22Rv1 (cell line): ENCODE measurements at regions not wholly inside any gene's neighbourhood (a gene's known extent, or its start where the extent isn't known, plus 50 kb on each side); places are given as distances from the start of the nearest gene placed in this dataset.

Experiments used
- H3K27ac ChIP-seq: fragments of 450-650 bp; 2 replicates; pipeline ENCODE4 v1.5.1; 2017
- ZFX ChIP-seq: fragments of 450-650 bp; IDR thresholded peaks from 2 replicates; pipeline ENCODE4 v1.6.1; 2017; ENCODE audit warnings: antibody characterized with exemption, borderline replicate concordance
- TF ChIP-seq, protein P1 (sequence below): fragments of 450-650 bp; IDR thresholded peaks from 2 replicates; pipeline ENCODE4 v1.5.1; 2017; ENCODE audit warnings: mild to moderate bottlenecking

DNA sequence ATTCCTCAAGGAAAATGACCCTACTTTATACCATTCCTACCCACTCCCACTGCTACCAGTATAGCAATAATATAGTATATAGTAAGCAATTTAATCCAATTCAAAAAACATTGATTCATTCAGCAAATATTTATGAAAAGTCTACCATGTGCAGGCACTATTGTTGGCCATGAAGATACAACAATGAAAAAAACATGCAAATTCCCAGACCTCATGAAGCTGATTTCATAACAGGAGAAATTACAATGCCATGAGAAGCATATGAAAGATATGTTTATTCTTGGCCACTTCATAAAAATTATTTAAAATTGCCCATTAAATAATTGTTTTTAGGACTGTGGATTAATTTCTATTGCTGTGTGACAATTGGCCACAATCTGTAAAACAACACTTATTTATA is 315.8 kb upstream of the COL8A1 start:
- no peak overlapping the region for H3K27ac ChIP-seq
- TF ChIP-seq ZFX, result no peak
- TF ChIP-seq, protein P1, sequence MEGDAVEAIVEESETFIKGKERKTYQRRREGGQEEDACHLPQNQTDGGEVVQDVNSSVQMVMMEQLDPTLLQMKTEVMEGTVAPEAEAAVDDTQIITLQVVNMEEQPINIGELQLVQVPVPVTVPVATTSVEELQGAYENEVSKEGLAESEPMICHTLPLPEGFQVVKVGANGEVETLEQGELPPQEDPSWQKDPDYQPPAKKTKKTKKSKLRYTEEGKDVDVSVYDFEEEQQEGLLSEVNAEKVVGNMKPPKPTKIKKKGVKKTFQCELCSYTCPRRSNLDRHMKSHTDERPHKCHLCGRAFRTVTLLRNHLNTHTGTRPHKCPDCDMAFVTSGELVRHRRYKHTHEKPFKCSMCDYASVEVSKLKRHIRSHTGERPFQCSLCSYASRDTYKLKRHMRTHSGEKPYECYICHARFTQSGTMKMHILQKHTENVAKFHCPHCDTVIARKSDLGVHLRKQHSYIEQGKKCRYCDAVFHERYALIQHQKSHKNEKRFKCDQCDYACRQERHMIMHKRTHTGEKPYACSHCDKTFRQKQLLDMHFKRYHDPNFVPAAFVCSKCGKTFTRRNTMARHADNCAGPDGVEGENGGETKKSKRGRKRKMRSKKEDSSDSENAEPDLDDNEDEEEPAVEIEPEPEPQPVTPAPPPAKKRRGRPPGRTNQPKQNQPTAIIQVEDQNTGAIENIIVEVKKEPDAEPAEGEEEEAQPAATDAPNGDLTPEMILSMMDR, result no peak

DNA sequence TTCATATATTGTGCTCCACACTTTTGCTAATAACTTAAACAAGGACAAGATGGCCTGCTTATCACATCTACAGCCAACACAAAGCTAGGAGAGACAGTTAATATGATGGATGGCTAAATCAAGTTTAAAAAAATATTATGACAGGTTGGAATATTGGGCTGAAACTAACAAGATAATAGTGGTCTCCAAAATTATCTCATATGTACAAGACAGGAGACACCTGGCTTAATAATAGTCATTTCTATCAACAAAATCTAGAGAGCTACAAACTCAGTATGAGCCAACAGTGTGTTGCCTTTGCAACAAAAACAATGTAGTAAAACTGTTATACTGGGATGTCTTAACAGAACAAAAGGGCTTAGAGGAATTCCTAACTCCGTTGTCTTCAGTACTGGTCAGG is 317.1 kb upstream of the COL8A1 start:
- TF ChIP-seq ZFX, result no peak
- TF ChIP-seq, protein P1, result no peak

GRCh38 chr3:99319961-99320360 is 318.4 kb upstream of the COL8A1 start:
- TF ChIP-seq, protein P1, result no peak
- TF ChIP-seq ZFX, result no peak
- H3K27ac ChIP-seq, result no peak overlapping the region

More for the DNA sequence above, 317.1 kb upstream of the COL8A1 start:
- H3K27ac ChIP-seq, result no peak overlapping the region

DNA sequence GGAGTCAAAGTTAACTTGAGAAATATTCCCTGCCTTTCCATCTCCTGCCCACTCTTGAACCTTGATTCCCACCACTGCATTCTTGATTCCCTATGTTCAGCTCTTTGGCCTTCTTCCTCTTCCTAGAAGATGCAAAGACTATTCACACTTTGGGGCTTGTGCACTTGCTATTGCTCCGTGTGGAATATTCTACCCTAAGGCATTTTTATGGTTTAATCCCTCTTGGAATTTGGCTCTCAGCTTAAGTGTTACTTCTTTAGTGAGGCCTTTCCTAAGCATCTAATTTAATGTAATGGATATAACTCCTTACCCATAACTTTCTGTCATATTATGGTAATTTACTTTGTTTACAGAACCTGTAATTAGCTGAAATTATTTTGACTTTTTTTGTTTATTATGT is 318.9 kb upstream of the COL8A1 start:
- TF ChIP-seq, protein P1, result no peak
- TF ChIP-seq ZFX, result no peak
- H3K27ac ChIP-seq, result no peak overlapping the region

DNA sequence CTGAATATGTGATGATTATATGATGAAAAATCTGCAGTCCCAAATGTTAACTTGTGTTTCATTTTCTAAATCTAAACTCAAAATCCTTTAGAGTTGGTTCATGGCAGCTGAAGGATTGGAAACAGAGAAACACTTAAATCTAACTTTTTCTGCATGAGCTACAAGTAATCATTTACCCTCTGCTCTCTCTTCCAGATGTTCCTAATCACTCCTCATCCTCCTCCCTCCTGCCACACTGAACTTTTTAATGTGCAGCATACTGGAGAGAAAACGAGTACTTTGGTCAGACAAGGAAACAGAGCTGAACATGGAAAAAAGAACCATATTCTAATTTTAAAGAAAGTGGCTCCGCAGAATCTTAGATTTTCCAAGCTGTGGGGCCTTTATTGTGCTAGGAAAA is 321.2 kb upstream of the COL8A1 start:
- TF ChIP-seq ZFX, result no peak
- TF ChIP-seq, protein P1, result no peak
- H3K27ac ChIP-seq, result no peak overlapping the region

DNA sequence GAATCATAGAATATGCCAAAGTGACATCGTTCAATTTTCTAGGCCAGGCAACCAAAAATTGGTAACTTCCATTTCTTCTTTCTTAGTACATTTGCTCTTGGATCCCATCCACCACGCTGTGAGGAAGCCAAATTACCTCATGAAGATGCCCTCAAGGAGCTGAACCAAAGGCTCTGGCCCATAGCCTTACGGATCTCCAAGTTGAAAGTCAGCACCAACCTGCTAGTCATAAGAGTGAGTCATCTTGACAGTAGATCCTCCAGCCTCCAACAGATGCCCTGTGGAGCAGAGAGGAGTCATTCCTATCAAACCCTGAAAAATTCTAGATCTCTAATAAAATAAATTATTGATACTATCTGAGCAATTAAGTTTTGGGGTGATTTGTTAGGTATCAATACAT is 322.5 kb upstream of the COL8A1 start:
- TF ChIP-seq ZFX, result no peak
- TF ChIP-seq, protein P1, result no peak
- H3K27ac ChIP-seq, result no peak overlapping the region

DNA sequence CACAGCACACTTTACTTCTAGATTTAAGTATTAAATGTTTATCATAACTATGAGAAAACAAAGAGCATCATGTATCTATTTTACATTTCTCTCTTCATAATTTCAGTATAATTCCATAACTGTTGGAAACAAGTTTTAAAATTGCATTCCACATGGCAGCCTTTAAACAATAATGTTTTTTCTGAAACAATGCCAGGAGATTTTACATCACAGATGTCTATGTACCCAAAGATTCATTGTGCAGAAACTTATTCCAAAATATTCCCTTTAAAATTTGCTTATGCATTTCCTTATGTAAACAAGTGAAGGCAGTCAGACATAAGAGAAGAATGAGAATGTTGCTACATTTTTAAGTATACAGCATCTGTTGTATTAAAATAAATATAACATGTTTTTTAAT is 324.9 kb upstream of the COL8A1 start:
- H3K27ac ChIP-seq, result no peak overlapping the region
- no peak for TF ChIP-seq ZFX
- TF ChIP-seq, protein P1, result no peak
